ENCODE measurements at regions not wholly inside any gene's neighbourhood (a gene's known extent, or its start where the extent isn't known, plus 50 kb on each side); places are given as distances from the start of the nearest gene placed in this dataset.
A peak's percentile ranks its signal among the peaks of the same experiment; 100 is the strongest.

- Histone ChIP-seq H2BK20ac (ENCODE audit: low read depth, low read length) (no peak overlapping the region), H3K18ac (ENCODE audit: low read depth, low read length) (no peak overlapping the region), H3K27me3 (ENCODE audit: control insufficient read depth, insufficient read depth, low read length) (no peaks in the 10 kb centered on the region; the same call in 1 of the 2 replicates), H4K5ac (ENCODE audit: low read depth, low read length) (no peak overlapping the region), H3K27ac (ENCODE audit: insufficient read depth, low read length) (no peak overlapping the region), H4K91ac (ENCODE audit: insufficient read depth, low read depth, low read length) (no peak overlapping the region), H3K4me2 (ENCODE audit: low read depth, low read length) (peak overlapping the region; percentile 72), H2AK9ac (replicated peaks; ENCODE audit: low read depth, low read length, poor library complexity) (no peak overlapping the region), H2BK15ac (ENCODE audit: low read depth, low read length) (no peak overlapping the region), H4K20me1 (ENCODE audit: insufficient read depth, low read length) (no peaks in the 10 kb centered on the region), H3K14ac (replicated peaks; ENCODE audit: low read depth, low read length) (no peak overlapping the region), H3K56ac (ENCODE audit: extremely low read depth, insufficient read depth, low read length) (no peak overlapping the region), H3K23ac (ENCODE audit: low read depth, low read length) (no peak overlapping the region), H2BK120ac (ENCODE audit: low read depth, low read length) (no peak overlapping the region), H3K4me1 (ENCODE audit: control insufficient read depth, insufficient read depth, low read length) (no peaks in the 10 kb centered on the region), H3K36me3 (ENCODE audit: control insufficient read depth, insufficient read depth, low read length) (no peaks in the 10 kb centered on the region), H2AFZ (replicated peaks; ENCODE audit: low read length, poor library complexity) (no peak overlapping the region), H3K79me1 (ENCODE audit: low read depth in 1 of 2, low read length in 2 of 2) (no peaks in the 10 kb centered on the region), H3K4ac (ENCODE audit: low read depth, low read length) (no peak overlapping the region), H3K9me1 (ENCODE audit: insufficient read depth, low read length) (no peaks in the 10 kb centered on the region), H3K9ac (ENCODE audit: low read depth, low read length) (no peak overlapping the region), H3K4me3 (ENCODE audit: insufficient read depth, low read depth, low read length) (no peak overlapping the region), H3K9me3 (ENCODE audit: control insufficient read depth, insufficient read depth, low read length) (peaks cover 2% of the 10 kb centered on the region; the same call in 1 of the 2 replicates), H2BK5ac (ENCODE audit: low read depth, low read length, poor library complexity, severe bottlenecking) (no peak overlapping the region), H2AK5ac (ENCODE audit: low read depth, low read length) (no peak overlapping the region), H4K8ac (ENCODE audit: low read depth in 2 of 2, low read length in 2 of 2) (no peak overlapping the region)
- in situ Hi-C loops (cut with MboI; ENCODE audit: low sequenced_read_pairs) = loop anchor here (5.0 kb wide), 1 partner anchor 242 kb away; no protein-coding TSS in a partner anchor
- WGBS, 2 experiments (ENCODE audit: extremely low coverage in 2 of 2, insufficient read length in 1 of 2) = 100% methylated on average over 1 of the region's 6 CpGs; no CpG with 5 or more reads in 1 of the 2 experiments
- CTCF ChIA-PET = interaction anchor here (0.9 to 2.6 kb wide), 12 partner anchors 11 to 292 kb away, joined by 3 to 18 read pairs (median 4); no protein-coding TSS in a partner anchor
- ATAC-seq (ENCODE audit: low read depth) = peak; percentile 61
- POLR2A ChIA-PET (ENCODE audit: unreplicated experiment) = no interaction called here
- DNase-seq = peak; percentile 81
- intact Hi-C loops (cut with micrococcal nuclease) = loop anchor here (1.0 kb wide), 3 partner anchors 197 to 280 kb away; no protein-coding TSS in a partner anchor
- dilution Hi-C loops (cut with HindIII; ENCODE audit: low sequenced_read_pairs, unreplicated experiment) = no loop called here
- no TSS peak for BruUV-seq (replicated peaks)
- TF ChIP-seq CHD1 (IDR thresholded peaks at IDR 0.05; ENCODE audit: low read depth, low read length) (no peak), CTCF (conservative IDR thresholded peaks at IDR 0.05; ENCODE audit: low read depth, low read length) (peak; percentile 86), RFX5 (IDR thresholded peaks at IDR 0.05; ENCODE audit: low read depth, low read length) (no peak), RAD21 (IDR thresholded peaks at IDR 0.05; ENCODE audit: low read length) (peak; percentile 63), NFE2L2 (IDR thresholded peaks at IDR 0.05; ENCODE audit: low read depth, low read length) (no peak), MXI1 (IDR thresholded peaks at IDR 0.05; ENCODE audit: borderline replicate concordance, low read depth, low read length) (no peak), MAFK (IDR thresholded peaks at IDR 0.05; ENCODE audit: low read depth, low read length) (no peak), SMC3 (IDR thresholded peaks at IDR 0.05; ENCODE audit: low read depth, low read length) (peak; percentile 84), CEBPB (IDR thresholded peaks at IDR 0.05; ENCODE audit: low read depth, low read length) (peak; percentile 62; the same call in 1 of the 2 replicates), USF2 (IDR thresholded peaks at IDR 0.05; ENCODE audit: low read depth, low read length) (no peak), MAZ (IDR thresholded peaks at IDR 0.05; ENCODE audit: borderline replicate concordance, low read depth, low read length) (no peak), ELK1 (IDR thresholded peaks at IDR 0.05; ENCODE audit: borderline replicate concordance, low read depth, low read length) (no peak), RCOR1 (IDR thresholded peaks at IDR 0.05; ENCODE audit: insufficient replicate concordance, low read length) (no peak)
Measured at GRCh38 chr4:169810325-169811323, 52.9 kb upstream of the HPF1 start.

All from IMR-90 (cell line).